DOHH2 (cell line): ENCODE measurements at regions not wholly inside any gene's neighbourhood (a gene's known extent, or its start where the extent isn't known, plus 50 kb on each side); places are given as distances from the start of the nearest gene placed in this dataset.

Experiments used
- EZH2phosphoT487 ChIP-seq: fragments of 200-600 bp; sonication (generic); IDR thresholded peaks from 2 replicates; pipeline ENCODE4 v1.6.1; 2017; ENCODE audit warnings: borderline replicate concordance, mild to moderate bottlenecking, antibody characterized with exemption, low read length, moderate library complexity, mixed read lengths
- TF ChIP-seq, protein P1 (sequence below): fragments of 200-600 bp; sonication (generic); IDR thresholded peaks from one replicate; pipeline ENCODE4 v1.5.1; 2014; ENCODE audit warnings: antibody characterized with exemption, mild to moderate bottlenecking, low read depth, low read length; ENCODE audit not compliant: poor library complexity, severe bottlenecking

DNA sequence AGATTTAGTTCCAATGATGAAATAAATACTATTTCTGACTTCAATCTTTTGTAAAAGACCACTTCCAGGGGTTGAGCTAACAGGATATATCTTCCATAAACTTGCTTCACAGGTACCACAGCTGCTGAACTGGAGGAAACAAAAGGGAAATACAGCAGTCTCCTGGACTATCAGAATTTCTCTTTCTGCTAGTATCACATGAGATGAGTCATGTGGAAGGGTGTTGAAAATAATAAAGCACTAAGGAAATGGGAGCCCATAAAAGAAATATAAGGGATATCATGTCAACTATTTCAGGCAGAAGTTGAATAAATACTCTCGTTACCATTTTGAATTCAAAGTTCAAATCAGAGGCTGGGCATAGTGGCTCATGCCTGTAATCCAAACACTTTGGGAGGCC lies 250.3 kb upstream of the NFE2L3 start:
- TF ChIP-seq EZH2phosphoT487, result no peak
- TF ChIP-seq, protein P1, sequence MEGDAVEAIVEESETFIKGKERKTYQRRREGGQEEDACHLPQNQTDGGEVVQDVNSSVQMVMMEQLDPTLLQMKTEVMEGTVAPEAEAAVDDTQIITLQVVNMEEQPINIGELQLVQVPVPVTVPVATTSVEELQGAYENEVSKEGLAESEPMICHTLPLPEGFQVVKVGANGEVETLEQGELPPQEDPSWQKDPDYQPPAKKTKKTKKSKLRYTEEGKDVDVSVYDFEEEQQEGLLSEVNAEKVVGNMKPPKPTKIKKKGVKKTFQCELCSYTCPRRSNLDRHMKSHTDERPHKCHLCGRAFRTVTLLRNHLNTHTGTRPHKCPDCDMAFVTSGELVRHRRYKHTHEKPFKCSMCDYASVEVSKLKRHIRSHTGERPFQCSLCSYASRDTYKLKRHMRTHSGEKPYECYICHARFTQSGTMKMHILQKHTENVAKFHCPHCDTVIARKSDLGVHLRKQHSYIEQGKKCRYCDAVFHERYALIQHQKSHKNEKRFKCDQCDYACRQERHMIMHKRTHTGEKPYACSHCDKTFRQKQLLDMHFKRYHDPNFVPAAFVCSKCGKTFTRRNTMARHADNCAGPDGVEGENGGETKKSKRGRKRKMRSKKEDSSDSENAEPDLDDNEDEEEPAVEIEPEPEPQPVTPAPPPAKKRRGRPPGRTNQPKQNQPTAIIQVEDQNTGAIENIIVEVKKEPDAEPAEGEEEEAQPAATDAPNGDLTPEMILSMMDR, result no peak
